Right ventricle myocardium inferior (tissue), 1 donor: ENCODE measurements at regions not wholly inside any gene's neighbourhood (a gene's known extent, or its start where the extent isn't known, plus 50 kb on each side); places are given as distances from the start of the nearest gene placed in this dataset.

Source experiments
- ATAC-seq: fragments of 200-7000 bp; cut with Tn5 transposase; one replicate; pipeline ENCODE4 v1.9.1; 2020; ENCODE audit warnings: mild to moderate bottlenecking, moderate library complexity
- DNase-seq: peaks from one replicate; pipeline ENCODE4 v3.0.0; 2021; ENCODE audit errors: missing footprints
- intact Hi-C: fragments of 100-400 bp; cut with DNase I; formaldehyde crosslinking; loops from one replicate; pipeline ENCODE4 v1.11.0; 2022
- donor health status: DM: no; HTN: yes; CAD: no; lungs with severe emphysema.

DNA sequence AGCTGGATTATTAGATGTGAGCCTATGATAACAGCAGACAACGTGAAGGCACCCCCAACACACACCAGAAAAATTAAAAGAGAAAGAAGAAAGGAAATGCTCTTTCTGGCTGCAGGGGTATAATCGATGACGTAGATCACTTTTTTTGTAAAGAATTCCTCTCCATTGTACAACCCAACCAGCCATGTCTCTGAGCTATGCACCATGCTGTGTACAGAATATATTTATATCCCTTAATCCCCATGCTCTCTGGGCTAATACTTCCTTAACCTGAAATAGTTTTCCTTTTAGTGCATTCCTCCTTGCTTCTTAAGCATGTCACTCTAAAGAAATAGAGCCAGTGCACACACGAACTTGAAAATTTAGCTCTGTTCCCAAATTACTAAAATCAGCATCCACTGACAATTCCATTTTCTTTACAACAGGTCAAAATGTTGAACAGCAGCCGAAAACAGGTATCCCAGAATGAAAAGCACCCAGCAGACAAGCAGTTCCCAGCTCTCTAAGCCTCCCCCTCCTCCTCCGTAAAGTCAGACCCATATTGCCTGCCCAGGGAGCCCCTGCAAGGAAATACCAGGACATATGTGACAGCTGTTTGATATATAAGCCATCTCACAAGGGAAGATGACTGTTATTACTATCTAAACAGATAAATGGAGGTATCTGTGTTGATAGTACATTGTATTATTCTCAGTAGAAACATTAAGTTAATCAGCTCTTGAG is 247.4 kb upstream of the RAB6C start:
- ATAC-seq (no peak), DNase-seq (no peak)
- intact Hi-C loops = no loop called here

DNA sequence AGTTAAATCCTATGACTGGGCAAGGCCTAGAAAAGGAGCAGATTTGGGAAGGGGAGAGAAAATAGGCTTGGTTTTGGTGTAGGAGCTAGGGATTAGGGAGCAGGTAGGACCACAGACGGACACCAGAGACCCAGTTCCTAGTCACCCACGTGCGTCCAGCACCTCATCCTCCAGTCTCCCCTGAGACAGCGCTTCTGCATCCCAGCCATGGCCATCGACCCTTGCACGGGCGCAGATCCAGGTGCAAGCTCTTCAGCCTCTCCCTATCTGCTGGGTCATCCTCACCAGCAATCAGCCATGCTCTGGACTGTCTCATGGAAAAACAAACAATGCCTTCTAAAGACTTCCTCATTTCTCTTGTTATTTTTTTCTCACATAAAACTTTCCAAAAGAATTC is 246.8 kb upstream of the RAB6C start:
- intact Hi-C loops = no loop called here

DNA sequence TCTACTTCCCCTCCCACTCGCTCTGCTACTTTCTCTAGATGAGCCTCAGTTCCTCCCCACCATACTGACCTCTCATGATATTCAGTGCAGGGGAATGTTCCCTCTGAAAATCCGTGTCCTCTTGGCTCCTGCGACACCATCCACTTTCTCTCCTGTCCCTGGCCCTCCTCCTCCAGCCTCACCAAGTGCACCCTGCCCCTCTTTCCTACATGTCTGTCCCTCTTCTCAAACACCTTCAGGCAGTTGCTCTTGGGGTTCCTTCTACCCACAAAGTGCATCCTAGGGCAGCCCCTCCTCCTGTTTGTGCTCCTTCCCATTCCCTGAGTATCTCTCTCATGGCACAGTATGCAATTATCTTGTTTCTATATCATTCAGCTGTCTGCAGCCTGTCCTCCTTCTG is 246.4 kb upstream of the RAB6C start:
- ATAC-seq = no peak
- intact Hi-C loops = no loop called here
- no peak for DNase-seq

More for the DNA sequence above, 246.8 kb upstream of the RAB6C start:
- ATAC-seq (no peak), DNase-seq (no peak)

DNA sequence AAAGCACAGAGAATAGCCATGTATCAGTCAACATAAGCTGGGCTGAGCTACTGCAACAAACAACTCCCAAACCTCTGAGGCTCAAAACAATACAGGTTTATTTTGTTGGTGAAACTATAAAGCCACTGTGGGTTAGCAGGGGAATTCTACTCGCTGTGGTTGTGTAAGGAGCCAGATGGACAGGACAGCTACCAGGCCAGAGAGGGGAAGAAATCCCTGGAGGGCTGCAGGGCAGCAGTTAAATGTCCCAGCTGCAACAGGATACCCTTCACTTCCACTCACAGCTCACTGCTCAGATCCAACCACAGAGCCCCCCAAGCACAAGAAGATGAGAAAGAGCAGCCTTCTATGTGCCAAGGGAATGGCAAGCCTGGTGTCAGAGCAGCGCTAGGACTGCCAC is 245.9 kb upstream of the RAB6C start:
- ATAC-seq = no peak
- intact Hi-C loops = no loop called here
- DNase-seq = no peak

DNA sequence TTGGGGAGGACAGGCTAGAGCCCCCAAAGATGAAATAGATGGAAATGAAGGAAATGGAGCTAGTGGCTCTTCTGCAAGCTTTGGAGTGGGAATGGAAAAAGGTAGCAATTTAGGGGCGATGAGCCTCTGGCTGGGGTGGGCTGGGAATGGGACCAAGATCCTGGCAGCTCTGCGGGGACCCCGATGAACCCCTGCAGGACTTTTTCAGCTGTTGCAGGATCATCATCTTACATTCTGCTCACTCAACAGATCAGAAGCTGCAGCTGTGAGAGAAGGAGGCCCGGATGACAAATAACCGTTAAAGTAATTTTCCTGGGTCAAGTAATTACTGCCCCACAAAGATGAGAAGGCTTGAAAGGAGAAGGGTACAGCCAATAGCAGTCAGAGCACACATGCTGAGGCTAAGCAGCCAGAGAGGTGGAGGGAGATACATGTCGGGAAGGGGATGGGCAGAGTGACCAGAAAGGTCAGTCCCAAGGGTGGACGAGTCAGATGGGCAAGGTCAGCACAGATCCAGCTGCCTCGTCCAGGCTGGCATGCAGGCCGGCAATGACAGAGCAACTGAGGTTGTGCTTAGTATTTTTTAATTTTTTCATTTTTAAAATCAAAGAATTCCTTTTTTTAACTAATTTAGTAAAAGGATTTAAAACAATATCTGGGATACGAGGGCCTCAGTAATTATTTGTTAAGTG is 245.0 kb upstream of the RAB6C start:
- intact Hi-C loops = no loop called here
- ATAC-seq (no peak), DNase-seq (no peak)

DNA sequence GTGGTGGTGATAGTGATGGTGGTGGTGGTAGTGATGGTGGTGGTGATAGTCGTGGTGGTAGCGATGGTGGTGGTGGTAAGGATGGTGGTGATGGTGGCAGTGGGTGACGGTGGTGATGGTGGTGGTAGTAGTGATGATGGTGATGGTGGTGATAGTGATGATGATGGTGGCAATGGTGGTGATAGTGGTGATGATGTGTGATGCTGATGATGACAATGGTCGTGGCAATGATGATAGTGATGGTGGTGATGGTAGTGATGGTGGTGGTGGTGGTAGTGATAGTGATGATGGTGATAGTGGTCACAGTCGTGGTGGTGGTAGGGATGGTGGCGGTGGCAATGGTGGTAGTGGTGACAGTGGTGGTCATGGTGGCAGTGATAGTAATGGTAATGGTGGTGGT is 243.9 kb upstream of the RAB6C start:
- ATAC-seq (no peak), DNase-seq (no peak)
- intact Hi-C loops = no loop called here

DNA sequence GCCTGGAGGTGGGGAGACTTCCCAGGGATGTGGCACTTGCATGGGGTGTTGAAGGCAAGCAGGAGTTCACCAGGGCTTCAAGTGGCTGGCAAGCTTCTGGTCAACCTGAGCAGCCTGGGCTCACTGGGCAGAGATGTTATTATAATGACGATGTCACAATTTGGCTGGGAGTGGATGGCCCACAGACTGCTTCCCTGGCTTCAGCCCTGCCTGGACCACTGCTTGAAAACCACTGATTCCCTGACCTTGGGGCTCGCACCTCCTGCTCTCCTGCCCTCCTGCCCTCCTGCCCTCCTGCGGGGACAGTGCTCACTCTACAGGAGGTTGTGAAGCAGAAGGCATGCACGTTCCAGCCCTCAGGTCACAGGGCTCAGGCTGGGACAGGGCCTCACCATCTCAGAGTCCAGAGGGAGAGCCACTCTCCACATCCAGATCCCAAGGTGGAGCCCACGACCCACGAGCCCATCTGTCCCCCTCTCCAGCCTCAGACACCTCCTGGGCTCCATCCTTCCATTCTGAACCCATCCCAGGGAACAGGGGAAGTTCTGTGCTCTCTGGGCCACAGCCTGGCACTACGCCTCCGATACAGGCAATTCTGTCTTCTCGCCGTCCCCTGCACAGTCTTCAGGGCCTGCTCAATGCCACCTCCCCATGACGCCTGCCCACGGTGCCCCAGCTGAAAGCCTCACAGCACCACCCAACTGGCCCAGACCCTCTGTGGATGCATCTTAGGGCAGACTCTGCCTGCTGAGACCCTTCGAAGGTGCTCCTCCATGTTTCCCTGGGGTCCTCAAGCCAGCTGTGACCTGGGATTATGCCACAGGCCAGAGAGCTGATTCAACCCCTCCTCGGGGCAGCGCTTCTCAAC is 241.6 kb upstream of the RAB6C start:
- ATAC-seq (no peak), DNase-seq (no peak)
- intact Hi-C loops = no loop called here

DNA sequence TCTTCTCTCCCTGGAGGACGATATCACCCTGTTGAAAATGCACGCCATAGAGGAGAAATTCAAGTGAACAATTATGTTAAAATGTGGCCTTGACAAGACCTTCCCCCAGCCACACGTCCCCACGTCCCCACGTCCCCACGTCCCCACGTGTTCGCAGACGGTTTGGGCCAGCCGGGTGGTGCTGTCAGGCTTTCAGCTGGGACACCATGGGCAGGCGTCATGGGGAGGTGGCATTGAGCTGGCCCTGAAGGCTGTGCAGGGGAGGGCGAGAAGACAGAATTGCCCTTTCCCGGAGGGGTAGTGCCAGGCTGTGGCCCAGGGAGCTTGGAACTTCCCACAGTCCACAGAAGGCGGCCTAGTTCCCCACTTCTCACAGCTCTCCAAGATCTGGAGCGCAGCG is 240.7 kb upstream of the RAB6C start:
- intact Hi-C loops = no loop called here
- ATAC-seq (no peak), DNase-seq (no peak)

DNA sequence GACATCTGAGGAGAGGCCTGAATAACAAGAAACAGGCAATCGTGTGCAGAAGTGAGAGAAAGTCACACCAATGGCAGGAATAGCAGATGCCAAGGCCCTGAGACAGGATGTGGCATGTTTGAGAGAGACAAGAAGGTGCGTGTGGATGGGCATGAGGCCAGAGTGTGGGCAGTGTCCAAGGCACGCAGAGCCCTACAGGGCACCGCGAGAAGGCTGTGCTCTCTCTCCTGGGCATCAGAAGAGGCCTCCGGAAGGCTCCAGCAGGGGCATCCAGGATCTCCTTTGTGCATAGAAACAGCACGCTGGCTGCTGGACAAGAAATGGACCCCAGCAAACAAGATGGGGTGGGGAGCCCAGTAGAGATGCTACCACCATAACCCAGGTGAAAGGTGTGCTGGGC is 239.0 kb upstream of the RAB6C start:
- no peak for ATAC-seq
- intact Hi-C loops = no loop called here
- no peak for DNase-seq

DNA sequence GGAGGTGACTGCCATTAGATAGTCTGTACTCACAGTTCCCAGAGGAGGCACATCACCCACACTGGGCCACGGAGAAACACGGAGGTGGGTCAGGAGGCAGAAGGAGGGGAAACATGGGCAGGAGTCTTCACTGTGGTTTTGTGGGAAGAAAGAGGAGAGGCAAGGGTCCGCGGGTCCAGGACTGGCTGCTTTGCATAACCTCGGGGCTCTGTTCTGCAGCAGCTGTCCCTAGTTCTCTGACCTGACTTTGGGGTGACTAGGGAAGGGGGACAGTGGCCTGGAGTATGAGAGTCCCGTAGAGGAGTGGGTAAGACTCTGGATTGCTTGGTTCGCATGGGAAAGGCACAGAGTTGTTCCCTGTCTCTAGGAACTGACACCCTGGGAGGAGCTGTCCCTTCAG is 238.3 kb upstream of the RAB6C start:
- DNase-seq (no peak), ATAC-seq (no peak)
- intact Hi-C loops = no loop called here

DNA sequence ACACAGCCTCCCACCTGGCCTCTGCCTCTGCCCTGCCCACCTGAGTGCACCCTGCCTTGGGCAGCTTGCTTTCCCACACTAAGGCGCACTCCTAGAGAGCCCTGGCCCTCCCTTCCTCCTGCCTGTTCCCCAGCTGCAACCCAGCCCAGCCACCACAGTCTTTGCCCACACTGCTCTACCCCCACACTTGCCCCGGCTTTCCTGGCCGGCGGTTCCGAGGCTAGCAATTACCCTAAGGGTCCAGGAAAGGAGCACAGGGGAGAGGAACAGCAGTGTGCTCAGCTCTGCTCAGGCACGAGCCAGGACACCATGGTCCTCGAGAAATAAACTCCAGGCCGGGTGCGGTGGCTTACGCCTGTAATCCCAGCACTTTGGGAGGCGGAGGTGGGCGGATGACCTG is 237.8 kb upstream of the RAB6C start:
- no peak for DNase-seq
- intact Hi-C loops = no loop called here
- no peak for ATAC-seq

DNA sequence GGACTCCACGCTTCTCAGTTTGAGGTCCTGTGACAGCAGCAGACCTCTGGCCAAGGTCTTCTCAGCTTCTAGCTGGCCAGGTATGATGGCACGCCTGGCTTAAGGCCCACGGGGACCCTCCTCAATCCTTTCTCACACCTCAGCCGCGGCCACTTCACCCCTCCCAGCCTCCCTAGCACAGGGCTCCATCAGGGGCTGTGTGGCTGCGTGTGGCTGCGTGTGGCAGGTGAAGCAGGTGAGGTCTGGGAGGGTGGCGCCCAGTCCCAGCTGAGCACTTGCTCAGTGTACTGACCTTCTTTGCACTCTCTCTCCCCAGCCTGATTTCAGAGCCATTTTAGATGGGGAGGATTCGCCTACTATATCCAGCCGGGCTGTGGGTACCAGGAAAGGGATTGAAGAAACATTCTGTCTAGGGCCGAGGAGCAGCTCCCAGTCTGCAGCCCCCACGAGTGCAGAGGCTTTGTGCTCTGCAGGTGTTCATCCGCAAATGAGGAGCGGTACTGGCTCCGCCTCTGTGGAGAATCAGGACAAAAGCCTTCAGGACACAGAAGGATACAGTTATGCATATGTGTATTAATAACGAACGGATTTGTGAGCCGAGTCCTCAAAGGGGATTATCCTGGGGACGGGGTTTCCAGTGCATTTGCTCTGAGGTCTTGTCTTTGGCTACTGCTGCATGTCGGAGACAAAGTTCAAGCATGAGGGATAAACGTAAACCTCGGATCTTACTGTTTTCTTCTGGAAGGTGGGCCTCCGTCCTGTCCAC is 236.9 kb upstream of the RAB6C start:
- ATAC-seq (no peak), DNase-seq (no peak)
- intact Hi-C loops = no loop called here

DNA sequence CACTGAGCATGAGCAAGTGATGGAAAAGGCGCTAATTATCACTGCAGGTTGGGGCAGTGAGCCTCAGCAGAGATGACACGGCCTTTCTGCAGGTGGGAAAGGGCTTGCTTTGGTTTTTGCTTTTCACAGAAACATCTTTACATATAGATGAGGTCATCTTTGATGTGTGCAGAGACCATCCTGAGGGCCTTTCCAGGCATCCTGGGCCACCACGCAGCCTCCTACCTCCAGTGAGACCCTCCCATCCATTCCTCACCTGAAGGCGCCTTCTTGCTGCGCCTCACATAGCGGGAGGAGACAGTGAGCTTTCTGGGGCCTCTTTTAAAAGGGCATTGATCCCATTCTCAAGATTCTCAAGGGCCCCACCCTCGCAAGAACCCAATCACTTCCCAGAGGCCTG is 235.3 kb upstream of the RAB6C start:
- ATAC-seq (no peak), DNase-seq (no peak)
- intact Hi-C loops = no loop called here

DNA sequence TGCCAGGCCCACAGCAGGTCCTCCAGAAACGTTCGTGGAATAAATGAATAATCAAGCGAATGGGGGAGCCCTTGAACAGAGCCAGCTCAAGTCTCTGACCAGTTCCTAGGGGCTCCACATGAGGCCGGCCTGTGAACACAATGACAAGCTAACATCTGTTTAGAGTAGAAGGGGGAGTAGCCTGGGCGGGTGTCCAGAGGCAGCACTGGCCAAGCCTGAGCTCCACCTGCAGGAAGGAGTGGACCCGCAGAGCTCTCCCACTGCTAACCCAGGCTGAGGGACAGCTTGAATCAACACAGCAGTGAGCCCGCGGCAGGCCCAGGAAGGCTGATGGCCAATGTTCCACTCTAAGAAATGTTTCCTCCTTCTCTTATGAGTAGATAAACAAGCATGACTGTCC is 234.8 kb upstream of the RAB6C start:
- intact Hi-C loops = no loop called here
- DNase-seq (no peak), ATAC-seq (peak; percentile 70)

DNA sequence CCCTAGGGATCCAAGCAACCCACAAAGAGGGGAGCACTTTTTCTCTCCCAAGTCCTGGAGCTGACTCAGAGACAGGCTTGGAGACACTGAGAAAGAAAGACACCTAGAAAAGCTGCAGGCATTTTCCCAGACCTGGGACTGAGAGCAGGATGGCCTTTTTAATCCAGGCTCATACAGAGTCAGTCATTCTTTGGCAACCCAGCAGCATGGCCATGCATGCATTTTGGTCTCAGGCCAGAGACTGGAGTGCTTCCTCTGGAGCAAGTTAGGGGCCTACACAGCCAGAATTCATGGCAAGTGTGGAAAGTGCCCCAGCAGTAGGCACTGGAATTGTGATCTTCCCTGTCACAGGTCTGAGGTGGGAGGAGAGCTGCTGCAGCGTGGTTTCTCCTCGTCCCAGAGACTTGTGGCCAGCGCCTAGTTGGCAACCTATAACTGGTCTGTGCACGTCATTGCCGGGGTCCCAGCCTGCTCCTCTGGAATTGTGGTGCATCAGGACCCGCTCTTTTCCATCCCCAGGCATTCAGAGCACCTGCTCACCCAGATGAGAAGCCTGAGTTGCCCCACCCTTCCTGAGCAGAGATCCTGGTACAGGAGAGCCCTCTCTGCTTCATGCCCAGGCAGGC is 231.9 kb upstream of the RAB6C start:
- no peak for DNase-seq
- ATAC-seq = no peak
- intact Hi-C loops = no loop called here

DNA sequence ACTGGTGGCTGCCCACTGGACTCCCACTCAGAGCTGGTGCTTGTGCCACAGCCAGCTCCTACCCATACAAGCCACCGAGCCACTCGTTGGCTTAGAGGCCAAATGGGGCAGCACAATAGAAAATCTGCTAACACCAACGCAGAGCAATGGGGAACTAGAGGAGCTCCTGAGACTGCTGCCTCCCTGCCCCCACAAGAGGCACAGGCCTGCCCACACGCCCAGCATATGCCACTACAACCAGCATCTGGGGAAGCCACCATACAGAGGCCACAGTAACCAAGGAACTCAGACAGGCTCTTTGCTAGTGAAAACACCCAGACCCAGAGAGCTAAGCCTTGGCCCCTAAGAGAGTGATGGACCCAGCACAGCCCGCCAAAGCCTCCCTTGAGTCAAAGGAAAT is 231.2 kb upstream of the RAB6C start:
- ATAC-seq (no peak), DNase-seq (no peak)

DNA sequence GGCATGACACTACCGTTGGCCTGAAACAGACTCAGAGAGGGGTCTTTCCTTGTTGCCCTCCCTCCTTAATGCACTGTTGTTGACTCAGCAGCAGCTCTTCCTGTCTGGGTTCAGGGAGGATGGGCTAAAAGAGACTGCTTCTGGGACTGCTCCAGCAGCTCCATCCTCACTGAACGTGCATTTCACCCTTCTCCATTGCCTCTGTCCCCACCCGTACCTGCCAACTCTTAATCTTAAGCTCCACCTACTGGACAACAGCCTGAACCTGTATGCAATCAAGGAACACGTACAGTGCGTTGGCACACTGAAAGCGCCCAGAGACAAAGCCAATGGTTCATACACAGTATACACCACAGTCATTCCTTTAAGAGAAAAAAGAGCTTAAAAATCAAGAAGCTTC is 230.8 kb upstream of the RAB6C start:
- DNase-seq (no peak), ATAC-seq (no peak)
- intact Hi-C loops = no loop called here

More for the DNA sequence above, 231.2 kb upstream of the RAB6C start:
- intact Hi-C loops = no loop called here

DNA sequence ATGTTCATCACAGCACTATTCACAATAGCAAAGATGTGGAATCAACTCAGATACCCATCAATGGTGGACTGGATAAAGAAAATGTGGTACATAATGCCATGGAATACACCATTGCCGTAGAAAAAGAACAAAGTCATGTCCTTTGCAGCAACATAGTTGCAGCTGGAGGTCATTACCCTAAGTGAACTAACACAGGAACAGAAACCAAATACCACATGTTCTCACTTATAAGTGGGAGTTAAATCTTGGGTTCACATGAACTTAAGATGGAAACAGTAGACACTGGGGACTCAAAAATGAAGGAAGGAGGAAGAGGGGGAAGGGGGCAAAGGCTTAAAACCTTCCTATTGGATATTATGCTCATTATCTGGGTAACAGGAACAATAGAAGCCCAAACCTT is 228.1 kb upstream of the RAB6C start:
- DNase-seq = no peak
- ATAC-seq = no peak
- intact Hi-C loops = no loop called here

DNA sequence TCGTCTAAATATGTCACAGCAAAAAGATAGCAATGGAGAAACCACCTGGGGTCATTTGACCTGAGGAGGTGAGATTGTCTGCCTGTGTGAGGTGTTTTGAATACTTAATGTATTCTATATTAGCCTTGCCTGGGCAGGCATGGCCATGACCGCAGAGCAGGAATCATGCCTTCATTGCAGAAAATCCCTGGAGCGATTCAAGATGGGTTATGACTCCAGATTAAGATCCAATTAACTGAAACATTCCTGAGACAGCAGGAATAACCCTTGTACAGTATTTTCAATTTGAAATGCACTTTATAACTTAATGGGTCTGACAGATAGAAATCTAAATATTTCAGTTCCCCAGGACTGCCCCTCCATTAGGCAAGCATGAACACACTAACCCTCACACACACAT is 227.3 kb upstream of the RAB6C start:
- intact Hi-C loops = no loop called here
- DNase-seq (no peak), ATAC-seq (no peak)
